Erythroblast (primary cell): ENCODE measurements at regions not wholly inside any gene's neighbourhood (a gene's known extent, or its start where the extent isn't known, plus 50 kb on each side); places are given as distances from the start of the nearest gene placed in this dataset.

ENCODE experiments used
- GATA1 ChIP-seq: IDR thresholded peaks from 2 replicates; pipeline ENCODE4 v1.6.1; 2011; ENCODE audit warnings: low read depth, mild to moderate bottlenecking, control low read depth, low read length, moderate library complexity
- POLR2A ChIP-seq: IDR thresholded peaks from 2 replicates; pipeline ENCODE4 v1.6.1; 2011; ENCODE audit warnings: mild to moderate bottlenecking, low read length

GRCh38 chr1:209491897-209492296 is 91.6 kb upstream of the CAMK1G start:
- TF ChIP-seq POLR2A (no peak), GATA1 (no peak)
